Thymus (tissue), 11 donors: ENCODE measurements at regions not wholly inside any gene's neighbourhood (a gene's known extent, or its start where the extent isn't known, plus 50 kb on each side); places are given as distances from the start of the nearest gene placed in this dataset.
"Not testable (repeated sequence)": the region's sequence is repeated elsewhere in the genome, so short reads cannot be mapped to it uniquely, and the experiment has no call there.

ENCODE experiments used
- DNase-seq, 9 donors: peaks; one replicate each; pipeline ENCODE4 v3.0.0-alpha.2; 2013; ENCODE audit warnings: low spot score in 9 of 9, low read depth in 6 of 9, missing footprints in 1 of 9
- H3K27ac ChIP-seq, 2 donors: one replicate each; pipeline ENCODE4 v1.5.1; 2013; ENCODE audit warnings: control low read depth in 1 of 2, low read depth in 1 of 2, low read length in 1 of 2, mild to moderate bottlenecking in 1 of 2, moderate library complexity in 1 of 2
- H3K27me3 ChIP-seq, 2 donors: one replicate each; pipeline ENCODE4 v1.5.1; 2013; ENCODE audit warnings: low read length in 1 of 2; ENCODE audit not compliant: control insufficient read depth in 2 of 2, insufficient read depth in 1 of 2
- H3K36me3 ChIP-seq, 2 donors: one replicate each; pipeline ENCODE4 v1.5.1; 2013; ENCODE audit warnings: low read length in 1 of 2, mild to moderate bottlenecking in 1 of 2, moderate library complexity in 1 of 2; ENCODE audit not compliant: control insufficient read depth in 2 of 2, insufficient read depth in 2 of 2
- H3K4me1 ChIP-seq, 2 donors: one replicate each; pipeline ENCODE4 v1.5.1; 2013; ENCODE audit warnings: low read length in 2 of 2; ENCODE audit not compliant: control insufficient read depth in 2 of 2, insufficient read depth in 2 of 2
- H3K4me3 ChIP-seq, 2 donors: one replicate each; pipeline ENCODE4 v1.5.1; 2013; ENCODE audit warnings: low read length in 2 of 2, control low read depth in 1 of 2, mild to moderate bottlenecking in 1 of 2
- H3K9me3 ChIP-seq, 2 donors: one replicate each; pipeline ENCODE4 v1.5.1; 2013; ENCODE audit warnings: low read length in 1 of 2, mild to moderate bottlenecking in 1 of 2; ENCODE audit not compliant: control insufficient read depth in 2 of 2, insufficient read depth in 1 of 2
- WGBS: extraction: QIAGEN DNeasy Blood & Tissue Kit; methylation state at CpG from one replicate; pipeline ENCODE4 v1.1.7; 2013; 5-methylcytosine and 5-hydroxymethylcytosine counted together
- donor health status: healthy.

DNA sequence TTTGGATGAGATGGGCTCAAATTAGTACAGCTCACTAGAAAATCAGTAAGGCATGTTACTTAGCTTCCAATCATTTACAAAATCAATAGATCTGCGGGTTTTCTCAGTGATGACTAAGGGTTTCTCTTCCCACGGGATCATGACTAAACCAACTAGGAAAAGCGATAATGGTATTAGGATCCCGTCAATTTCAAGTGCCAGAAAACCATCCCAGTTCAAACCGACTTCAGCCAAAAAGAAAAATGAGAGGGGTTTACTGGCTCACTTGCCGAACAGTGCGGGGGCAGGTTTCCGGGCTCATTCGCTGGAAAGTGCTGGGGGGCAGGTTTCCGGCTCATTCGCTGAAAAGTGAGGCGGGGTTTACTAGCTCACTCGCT lies 62.1 kb upstream of the LYZL2 start:
- H3K27me3 ChIP-seq: no peaks in the 10 kb centered on the region

DNA sequence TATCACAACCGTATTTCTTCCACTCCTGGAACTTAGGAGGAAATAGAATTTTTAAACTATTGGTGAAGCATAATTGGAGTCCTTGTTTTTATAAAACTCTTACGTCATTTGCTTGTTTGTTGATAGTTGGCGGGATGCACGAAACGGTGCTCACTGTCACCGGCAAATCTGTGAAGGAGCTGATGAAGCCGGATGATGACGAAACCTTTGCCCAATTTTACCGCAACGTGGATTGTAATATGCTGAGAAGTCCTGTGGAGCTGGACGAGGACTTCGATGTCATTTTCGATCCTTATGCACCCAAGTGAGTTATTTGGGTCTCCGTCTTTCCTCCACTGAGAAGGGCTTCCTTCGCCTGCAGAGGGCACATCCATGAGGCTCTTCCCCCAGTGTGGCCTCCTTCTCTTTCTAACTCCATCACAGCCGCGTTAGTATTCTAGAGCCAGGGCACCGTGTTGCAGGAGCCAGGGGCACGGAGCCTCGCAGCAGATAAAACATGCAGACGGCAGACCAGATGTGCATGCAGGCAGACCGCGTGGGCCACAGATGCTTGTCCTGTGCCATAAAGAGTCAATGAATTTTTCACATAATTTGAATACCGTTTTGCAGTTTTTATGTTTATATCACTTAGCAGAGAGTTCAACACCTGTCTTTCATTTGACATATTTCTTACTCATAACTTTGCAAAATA lies 61.5 kb upstream of the LYZL2 start:
- WGBS: 95% methylated on average over 24 of the region's 24 CpGs
- not testable (repeated sequence) for H3K36me3 ChIP-seq, H3K27ac ChIP-seq, H3K27me3 ChIP-seq, H3K9me3 ChIP-seq, H3K4me3 ChIP-seq, DNase-seq
- peaks cover 0 to 10% of the 10 kb centered on the region in 2 donors for H3K4me1 ChIP-seq

More for the DNA sequence above, 62.1 kb upstream of the LYZL2 start:
- H3K9me3 ChIP-seq: no peaks in the 10 kb centered on the region
- H3K36me3 ChIP-seq: no peaks in the 10 kb centered on the region
- DNase-seq: no peak
- H3K27ac ChIP-seq: no peak overlapping the region
- WGBS: 99% methylated on average over 13 of the region's 13 CpGs
- H3K4me3 ChIP-seq: no peak overlapping the region
- H3K4me1 ChIP-seq: peaks cover 0 to 15% of the 10 kb centered on the region in 2 donors

DNA sequence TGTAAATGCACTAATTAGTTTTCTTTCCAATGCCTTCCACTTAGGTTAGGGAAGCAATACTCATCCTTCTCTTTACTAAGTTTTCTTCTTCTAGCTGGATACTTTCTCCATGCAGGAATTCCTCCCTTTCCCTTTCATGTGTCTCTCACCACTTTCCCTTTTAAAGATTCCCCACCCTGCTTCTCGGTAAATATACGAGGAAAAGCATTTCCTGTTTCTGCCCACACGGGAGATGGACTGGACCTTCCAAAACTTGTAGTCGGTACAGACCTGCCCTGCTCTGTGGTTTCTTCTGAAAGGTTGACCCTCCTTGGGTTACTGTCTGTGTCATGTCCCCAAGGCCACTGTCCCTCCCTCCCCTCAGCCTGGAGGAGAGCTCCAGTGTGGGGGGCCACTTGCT lies 58.9 kb upstream of the LYZL2 start:
- no peak for DNase-seq
- 80% methylated on average over 4 of the region's 4 CpGs for whole genome bisulfite sequencing
- Histone ChIP-seq H3K4me1 (peaks cover 0 to 7% of the 10 kb centered on the region in 2 donors), H3K27me3 (peaks cover 0 to 2% of the 10 kb centered on the region in 2 donors), H3K27ac (no peak overlapping the region), H3K4me3 (no peak overlapping the region), H3K36me3 (no peaks in the 10 kb centered on the region), H3K9me3 (no peaks in the 10 kb centered on the region)

GRCh38 chr10:30687698-30688213 lies 58.2 kb upstream of the LYZL2 start:
- WGBS: 2% methylated on average over 7 of the region's 7 CpGs
- DNase-seq: peak in 4 of 9 donors; percentile 64 to 78 (median 72)
- H3K27me3 ChIP-seq: peaks cover 0 to 2% of the 10 kb centered on the region in 2 donors

GRCh38 chr10:30686708-30687107 lies 57.2 kb upstream of the LYZL2 start:
- Histone ChIP-seq H3K27ac (no peak overlapping the region), H3K27me3 (peaks cover 0 to 2% of the 10 kb centered on the region in 2 donors), H3K9me3 (no peaks in the 10 kb centered on the region), H3K36me3 (no peaks in the 10 kb centered on the region), H3K4me3 (no peak overlapping the region), H3K4me1 (peaks cover 0 to 7% of the 10 kb centered on the region in 2 donors)
- DNase-seq: no peak
- WGBS: 80% methylated on average over 3 of the region's 3 CpGs

More at GRCh38 chr10:30687698-30688213, 58.2 kb upstream of the LYZL2 start:
- Histone ChIP-seq H3K9me3 (no peaks in the 10 kb centered on the region), H3K4me1 (peaks cover 0 to 7% of the 10 kb centered on the region in 2 donors), H3K27ac (no peak overlapping the region), H3K36me3 (no peaks in the 10 kb centered on the region), H3K4me3 (no peak overlapping the region)

DNA sequence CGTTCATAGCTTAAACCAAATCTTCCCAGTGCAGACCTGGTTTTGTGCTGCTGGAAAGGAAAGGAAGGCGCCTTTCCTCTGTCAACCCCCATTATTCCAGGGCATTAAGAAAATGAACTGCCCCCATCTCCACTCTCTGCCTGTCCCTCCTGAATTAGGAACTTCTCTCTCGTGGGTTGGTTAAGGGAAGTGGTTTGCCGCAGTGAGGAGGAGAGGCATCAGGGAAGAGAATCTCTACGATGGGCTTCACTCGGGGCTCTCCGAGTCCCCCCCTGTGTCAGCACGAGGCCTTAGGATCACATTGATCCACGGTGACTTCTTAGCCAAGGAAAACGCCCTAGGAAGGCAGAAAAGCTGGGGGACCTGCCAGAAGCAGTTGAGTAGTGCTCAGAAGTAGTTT lies 53.9 kb upstream of the LYZL2 start:
- WGBS: 27% methylated on average over 10 of the region's 10 CpGs
- DNase-seq: no peak
- no peak overlapping the region for H3K4me3 ChIP-seq
- no peaks in the 10 kb centered on the region for H3K36me3 ChIP-seq
- H3K27ac ChIP-seq: no peak overlapping the region
- H3K4me1 ChIP-seq: peaks cover 0 to 2% of the 10 kb centered on the region in 2 donors
- peaks cover 0 to 2% of the 10 kb centered on the region in 2 donors for H3K27me3 ChIP-seq
- H3K9me3 ChIP-seq: no peaks in the 10 kb centered on the region

DNA sequence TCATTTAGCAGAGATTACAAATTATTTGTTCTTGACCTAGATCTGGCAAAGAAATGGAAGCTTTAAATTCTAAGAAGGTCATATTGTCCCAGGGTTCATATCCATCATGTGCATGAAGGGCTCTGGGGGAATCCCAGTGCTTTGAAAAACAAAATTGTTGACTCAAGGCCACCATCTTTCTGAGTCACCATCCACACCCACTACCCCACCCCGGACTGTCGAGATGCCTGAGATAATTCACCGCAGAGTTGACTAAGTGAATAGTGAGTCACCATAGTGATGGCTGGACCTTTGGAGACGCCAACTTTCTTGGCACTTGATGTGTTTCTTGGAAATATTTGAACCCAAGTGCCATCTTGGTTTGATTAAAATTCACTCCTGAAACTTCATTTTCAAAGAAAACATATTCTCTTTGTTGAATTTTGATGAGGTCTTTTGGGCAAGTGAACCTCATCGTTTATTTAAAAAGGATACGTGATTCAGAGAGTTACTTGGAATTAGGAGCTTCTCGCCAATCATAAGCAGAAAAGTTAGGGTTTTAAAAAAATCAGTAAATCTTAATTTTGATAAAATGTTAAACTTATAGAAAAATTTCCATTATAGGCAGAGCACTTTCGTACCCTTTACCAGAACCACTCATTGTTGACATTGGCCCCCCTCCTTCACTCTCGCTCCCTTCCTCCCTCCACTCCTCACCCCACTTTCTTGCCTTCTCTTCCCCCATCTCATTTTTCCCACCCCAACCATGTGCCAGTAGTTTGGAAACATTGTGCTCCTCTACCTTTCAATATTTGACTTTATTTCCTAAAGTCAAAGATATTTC lies 53.0 kb upstream of the LYZL2 start:
- not testable (repeated sequence) for H3K27me3 ChIP-seq, DNase-seq, H3K9me3 ChIP-seq, H3K4me3 ChIP-seq, H3K4me1 ChIP-seq, H3K36me3 ChIP-seq, H3K27ac ChIP-seq
- WGBS: 94% methylated on average over 9 of the region's 9 CpGs

GRCh38 chr10:30680908-30681307 lies 51.4 kb upstream of the LYZL2 start:
- no peak overlapping the region for H3K4me3 ChIP-seq
- no peaks in the 10 kb centered on the region for H3K36me3 ChIP-seq
- no peaks in the 10 kb centered on the region for H3K4me1 ChIP-seq
- DNase-seq: no peak
- 97% methylated on average over 1 of the region's 1 CpG for WGBS
- H3K27ac ChIP-seq: no peak overlapping the region
- peaks cover 0 to 2% of the 10 kb centered on the region in 2 donors for H3K27me3 ChIP-seq
- H3K9me3 ChIP-seq: no peaks in the 10 kb centered on the region
